NT2/D1 (cell line): ENCODE measurements at regions not wholly inside any gene's neighbourhood (a gene's known extent, or its start where the extent isn't known, plus 50 kb on each side); places are given as distances from the start of the nearest gene placed in this dataset.

Experiments used
- SUZ12 ChIP-seq: IDR thresholded peaks from 2 replicates; pipeline ENCODE4 v1.6.1; 2011; ENCODE audit not compliant: insufficient read length, insufficient read depth; ENCODE audit errors: extremely low read depth
- YY1 ChIP-seq: IDR thresholded peaks from 2 replicates; pipeline ENCODE4 v1.6.1; 2011; ENCODE audit not compliant: insufficient read length, insufficient read depth

GRCh38 chr9:135248111-135248510, 160.6 kb downstream of the OLFM1 start:
- TF ChIP-seq SUZ12 (no peak), YY1 (no peak)
